DMS53 (cell line): ENCODE measurements at regions not wholly inside any gene's neighbourhood (a gene's known extent, or its start where the extent isn't known, plus 50 kb on each side); places are given as distances from the start of the nearest gene placed in this dataset.

Experiments used
- DNase-seq: peaks from one replicate; lab custom pipeline; 2025; lab: John Stamatoyannopoulos, UW

- no peak for DNase-seq
Measured at GRCh38 chr12:77723308-77723707, 107.4 kb upstream of the NAV3 start.

- DNase-seq = no peak
Measured at GRCh38 chr12:77722536-77722935, 108.2 kb upstream of the NAV3 start.

- DNase-seq = peak; percentile 55
Measured at GRCh38 chr12:77720258-77720657, 110.4 kb upstream of the NAV3 start.

DNA sequence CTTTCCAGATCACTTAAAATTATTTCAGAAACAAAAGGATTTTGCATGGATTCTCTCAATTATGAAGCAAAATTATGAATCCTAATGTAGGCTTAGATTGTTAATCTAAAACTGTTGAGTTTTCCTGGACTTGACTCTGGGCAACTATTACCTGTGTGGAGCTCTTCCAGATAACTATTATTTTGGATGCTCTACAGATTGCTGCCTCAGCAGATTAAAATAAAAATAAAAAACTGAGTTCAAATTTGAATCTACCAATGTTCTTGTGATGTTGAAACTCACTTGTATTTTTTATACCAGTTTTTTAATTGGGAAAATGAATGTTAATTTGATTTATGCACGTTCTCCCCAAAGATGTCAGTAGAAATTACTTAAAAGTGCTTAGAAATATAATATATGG lies 120.5 kb upstream of the NAV3 start:
- DNase-seq = no peak

DNA sequence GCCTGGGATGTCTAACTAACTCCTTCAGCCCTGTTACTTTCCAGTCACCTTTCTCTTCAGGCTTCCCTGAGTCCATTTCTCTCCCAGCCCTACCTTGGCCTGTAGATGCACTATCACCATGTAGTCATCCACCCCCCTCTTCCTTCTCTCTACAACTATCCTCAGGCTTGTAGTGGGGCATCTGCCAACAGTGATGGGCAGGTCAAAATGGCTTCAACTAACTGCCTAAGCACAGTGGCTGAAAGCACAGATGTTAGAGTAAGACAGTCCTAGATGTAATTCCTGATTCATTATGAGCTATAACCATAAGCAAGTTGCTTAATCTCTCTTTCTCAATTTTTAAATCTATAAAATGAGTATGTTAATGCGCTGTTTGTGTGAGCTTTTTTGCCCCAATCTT lies 133.6 kb upstream of the NAV3 start:
- no peak for DNase-seq

DNA sequence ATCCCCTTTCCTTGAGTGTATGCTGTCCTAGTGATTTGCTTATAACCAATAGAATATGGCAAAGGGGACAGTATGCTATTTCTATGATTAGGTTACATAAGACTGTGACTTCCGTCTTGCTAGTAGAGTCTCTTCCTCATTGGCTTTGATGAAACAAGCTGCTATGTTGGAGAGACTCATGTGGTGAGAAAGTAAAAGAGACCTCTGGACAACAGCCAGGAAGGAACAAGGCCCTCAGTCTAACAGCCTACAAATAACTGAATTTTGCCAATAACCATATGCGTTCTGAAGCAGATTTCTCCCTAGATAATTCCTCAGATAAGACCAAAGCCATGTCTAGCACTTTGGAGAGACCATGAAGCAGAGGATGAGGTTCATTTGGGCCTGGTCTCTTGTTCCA lies 134.5 kb upstream of the NAV3 start:
- DNase-seq = no peak

DNA sequence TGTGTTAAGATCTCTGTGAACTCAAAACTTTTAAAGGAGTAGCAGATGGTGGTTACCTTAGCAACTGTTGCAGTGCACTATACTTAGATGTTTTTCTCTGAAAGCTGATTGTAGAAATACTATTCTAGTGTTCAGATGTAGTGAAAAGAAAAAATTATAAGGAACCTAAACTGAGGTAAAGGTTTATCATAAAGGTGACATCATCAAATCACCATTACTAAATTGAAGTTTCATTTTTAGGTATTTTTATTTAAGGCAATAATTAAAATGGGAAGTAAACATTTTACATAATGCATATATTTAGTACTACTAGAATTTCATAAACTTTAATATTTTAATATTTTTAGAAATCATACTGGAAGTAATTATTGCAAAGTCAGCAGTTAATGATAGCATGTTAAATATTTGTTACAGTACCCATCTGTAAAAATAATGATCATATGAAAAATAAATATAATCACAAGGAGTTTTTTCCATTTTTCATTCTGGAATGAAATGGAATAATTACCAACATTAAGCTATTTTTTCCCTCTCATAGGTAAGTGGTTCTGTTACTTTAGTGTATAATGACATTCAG lies 141.1 kb upstream of the NAV3 start:
- no peak for DNase-seq

DNA sequence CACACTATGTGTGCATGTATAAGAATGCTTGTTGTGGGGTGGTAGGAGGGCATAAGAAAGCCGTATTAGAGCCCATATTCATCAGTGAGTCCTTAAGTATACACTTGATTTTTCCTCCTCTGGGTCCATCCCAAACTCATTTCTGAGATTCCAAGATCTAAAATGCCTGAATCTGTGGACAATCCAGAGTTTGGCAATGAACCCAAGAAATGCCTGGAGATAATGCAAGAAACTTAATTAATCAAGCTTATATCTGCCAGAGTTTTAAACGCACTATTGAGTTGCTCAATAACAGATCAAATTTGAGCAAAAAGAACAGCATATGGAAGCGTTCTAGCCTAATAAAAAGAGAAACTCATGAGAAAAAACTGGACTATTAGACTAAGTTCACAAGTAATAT lies 143.4 kb upstream of the NAV3 start:
- DNase-seq = no peak

DNA sequence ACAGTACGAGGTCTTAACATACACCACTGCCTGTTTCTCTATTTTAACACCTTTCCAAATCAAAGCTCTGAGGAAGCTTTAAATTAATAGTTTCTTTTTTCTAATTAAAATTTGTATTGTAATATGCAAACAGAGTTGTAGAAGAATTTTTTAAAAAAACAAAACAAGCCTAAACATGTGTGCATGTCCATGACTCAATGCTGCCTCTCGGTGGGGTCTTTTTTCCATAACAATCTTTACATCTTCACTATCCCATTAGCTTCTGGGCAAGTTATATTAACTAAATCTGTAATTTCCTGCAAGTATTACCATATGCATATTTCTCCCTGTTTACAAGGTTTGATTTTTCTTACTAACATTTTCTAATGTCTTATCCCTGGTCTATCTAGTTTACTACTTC lies 143.9 kb upstream of the NAV3 start:
- DNase-seq = peak; percentile 48

GRCh38 chr12:77685901-77686300 lies 144.8 kb upstream of the NAV3 start:
- no peak for DNase-seq

DNA sequence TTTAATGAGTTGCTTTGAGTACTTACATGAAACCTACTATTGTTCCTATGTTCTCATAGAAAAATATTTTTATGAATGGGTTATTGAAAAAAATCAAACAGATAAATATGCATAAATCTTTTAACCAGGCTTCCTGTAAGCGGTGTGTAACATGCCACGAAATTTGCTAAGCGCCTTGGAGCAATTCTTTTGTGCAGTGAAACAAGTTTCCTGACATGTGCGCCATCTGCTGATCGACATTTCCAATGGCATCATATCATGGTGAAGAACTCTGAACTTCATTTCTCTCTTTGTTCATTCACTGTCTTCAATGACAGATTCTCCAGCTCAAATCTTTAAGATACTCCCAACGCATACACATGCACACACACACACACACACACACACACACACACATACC lies 145.6 kb upstream of the NAV3 start:
- DNase-seq = peak; percentile 91

GRCh38 chr12:77682488-77682887 lies 148.2 kb upstream of the NAV3 start:
- no peak for DNase-seq

DNA sequence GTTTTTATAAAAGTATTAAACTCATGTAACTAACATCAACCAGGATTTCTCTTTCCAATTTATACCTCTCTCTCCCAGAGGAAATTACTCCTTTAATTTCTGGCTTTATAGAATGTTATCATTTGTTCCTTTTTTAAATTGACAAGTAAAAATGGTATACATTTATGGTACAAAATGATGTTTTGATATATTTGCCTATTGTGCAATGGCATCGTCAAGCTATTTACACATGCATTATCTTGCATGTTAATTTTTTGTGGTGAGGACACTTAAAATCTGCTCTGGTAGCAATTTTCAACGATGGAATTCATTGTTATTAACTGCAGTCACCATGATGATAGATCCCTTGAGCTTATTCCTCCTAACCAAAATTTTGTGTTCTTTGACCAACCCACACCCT lies 149.0 kb upstream of the NAV3 start:
- DNase-seq = no peak

DNA sequence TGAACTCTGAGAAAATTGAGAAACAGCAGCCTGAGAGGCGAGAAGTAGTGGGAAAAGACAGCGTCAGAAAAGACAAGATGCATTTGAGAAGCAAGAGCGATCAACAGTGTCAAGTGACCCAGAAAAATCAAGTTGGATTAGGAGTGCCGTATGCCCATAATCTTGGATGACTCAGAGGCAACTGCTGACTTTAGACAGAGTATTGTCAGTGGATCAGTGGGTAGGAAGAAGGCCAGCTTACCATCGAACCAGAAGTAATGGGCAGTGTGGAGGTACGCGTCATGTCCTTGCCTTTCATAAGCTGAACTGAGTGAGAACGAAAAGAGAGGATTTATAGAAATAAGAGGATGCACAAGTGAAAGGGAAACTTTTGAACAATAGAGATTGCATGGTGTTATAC lies 151.0 kb upstream of the NAV3 start:
- no peak for DNase-seq

DNA sequence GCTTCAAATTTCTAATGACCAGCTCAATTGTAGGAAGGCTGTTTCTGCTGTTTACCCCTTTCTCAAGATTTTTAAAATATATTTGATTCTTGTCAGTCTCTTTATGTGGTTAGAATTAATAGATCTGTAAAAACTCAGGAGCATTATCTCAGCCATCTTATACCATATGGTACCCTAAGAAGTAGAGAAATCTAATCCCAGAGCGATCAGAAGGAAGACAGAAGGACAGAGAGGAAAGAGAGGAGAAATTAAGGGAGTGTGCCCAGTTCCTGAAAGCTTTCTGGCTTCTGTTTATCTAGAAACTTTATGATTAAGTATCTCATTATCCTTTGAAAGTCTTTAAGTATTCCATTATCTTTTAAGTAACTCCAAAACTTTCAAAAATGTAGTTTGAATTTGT lies 152.1 kb upstream of the NAV3 start:
- no peak for DNase-seq

- no peak for DNase-seq
Measured at GRCh38 chr12:77667101-77667500, 163.6 kb upstream of the NAV3 start.

GRCh38 chr12:77648716-77649115 lies 182.0 kb upstream of the NAV3 start:
- no peak for DNase-seq

DNA sequence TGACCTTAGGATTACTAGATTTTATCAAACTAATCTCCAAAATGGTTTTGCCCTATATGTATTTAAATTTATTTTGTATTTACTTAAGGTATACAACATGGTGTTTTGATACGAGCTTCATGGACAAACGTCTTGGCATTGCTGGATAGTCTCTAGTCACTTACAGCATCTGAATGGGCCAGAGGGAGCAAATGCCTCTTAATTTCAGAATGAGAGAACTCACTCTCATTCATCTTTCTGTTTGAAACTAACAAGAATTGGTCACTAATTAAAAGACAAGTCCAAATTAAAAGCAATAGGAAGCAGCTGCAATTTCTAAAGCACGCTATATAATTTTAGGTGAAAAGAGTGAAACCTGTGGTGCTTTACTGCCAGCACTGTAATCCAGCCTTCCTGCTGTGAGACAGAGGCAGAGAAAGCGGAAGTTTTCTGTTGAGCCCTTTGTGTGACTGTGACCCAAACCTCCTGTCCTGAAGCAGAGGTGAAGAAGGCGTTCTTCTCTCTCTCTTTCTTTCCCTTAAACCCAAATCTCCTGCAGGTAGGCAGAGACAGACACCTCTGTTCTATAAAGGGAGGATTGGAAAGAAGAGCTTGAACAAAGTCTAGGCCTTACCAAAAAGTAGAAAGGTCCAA lies 184.6 kb upstream of the NAV3 start:
- DNase-seq = no peak

DNA sequence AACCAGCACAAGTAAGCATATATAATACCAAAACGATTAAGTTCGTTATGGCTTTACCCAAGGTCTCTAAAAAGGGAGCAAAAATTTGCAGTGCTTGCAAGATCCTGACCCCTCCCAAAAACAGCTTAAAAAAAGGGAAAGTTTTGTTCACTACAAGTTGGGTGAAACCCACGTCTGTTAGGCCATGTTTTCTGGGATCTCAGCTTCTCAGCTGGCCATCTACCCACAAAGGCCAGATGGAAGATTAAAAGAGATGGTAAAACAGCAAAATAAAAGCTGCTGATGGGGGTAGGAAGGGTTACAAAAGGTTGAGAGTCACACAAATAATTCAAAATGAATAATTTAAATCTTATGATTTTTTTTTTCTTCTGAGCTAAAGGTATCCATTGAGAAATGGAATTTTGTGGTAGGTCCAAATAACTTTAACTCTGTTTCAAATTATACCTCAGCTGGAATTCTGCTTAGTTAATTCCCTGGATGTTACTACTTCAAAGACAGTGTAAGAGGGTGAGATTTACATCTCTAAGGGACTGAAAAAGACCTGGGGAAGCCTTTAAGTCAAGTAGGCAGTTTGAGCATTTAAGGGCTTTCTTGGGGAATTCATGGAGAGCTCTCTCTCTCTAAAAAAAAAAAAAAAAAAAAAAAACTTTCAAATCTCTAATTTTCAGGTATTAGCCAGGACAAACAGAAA lies 185.6 kb upstream of the NAV3 start:
- no peak for DNase-seq

DNA sequence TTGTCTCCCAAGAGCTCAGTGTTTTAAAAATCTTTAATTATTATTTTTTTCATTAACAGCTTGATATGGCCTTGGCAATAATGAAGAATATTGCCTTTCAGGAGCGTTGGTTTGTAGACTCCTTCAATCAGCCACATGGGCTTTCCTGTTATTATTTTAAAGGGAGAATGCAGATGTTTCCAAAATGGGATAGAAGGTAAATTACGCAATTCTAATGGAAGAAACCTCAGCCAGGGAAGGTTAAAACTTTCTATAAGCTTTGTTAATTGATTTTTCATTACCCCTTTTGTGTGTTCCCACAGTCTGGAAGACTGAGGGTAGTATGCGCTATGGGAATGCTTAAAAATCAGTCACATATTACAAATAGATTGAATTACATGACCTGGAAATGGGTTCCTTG lies 188.4 kb upstream of the NAV3 start:
- no peak for DNase-seq

GRCh38 chr12:77640356-77640755 lies 190.3 kb upstream of the NAV3 start:
- no peak for DNase-seq

GRCh38 chr12:77630790-77631445 lies 199.8 kb upstream of the NAV3 start:
- DNase-seq = no peak

- DNase-seq = no peak
Measured at GRCh38 chr12:77630344-77630743, 200.3 kb upstream of the NAV3 start.
